ENCODE measurements at regions not wholly inside any gene's neighbourhood (a gene's known extent, or its start where the extent isn't known, plus 50 kb on each side); places are given as distances from the start of the nearest gene placed in this dataset.

DNA sequence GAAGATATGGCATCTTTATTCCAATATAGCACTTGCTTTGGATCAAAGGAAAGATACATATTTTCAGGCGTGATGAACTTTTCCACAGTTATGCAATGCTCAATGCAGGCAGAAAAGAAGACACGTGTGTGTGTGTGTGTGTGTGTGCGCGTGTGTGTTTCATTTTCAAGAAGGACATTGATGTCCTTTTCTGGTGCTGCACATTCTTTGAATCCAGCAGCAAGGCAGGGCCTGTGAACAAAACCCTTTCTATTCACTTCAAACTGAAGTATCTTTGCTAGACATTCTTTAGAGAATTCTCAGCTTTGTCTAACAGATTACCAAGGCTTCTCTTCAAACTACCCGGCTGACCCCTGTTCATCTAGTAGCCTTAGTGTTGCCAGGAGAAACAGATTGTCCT lies 124.6 kb downstream of the CD47 start:
- TF ChIP-seq, protein P1, sequence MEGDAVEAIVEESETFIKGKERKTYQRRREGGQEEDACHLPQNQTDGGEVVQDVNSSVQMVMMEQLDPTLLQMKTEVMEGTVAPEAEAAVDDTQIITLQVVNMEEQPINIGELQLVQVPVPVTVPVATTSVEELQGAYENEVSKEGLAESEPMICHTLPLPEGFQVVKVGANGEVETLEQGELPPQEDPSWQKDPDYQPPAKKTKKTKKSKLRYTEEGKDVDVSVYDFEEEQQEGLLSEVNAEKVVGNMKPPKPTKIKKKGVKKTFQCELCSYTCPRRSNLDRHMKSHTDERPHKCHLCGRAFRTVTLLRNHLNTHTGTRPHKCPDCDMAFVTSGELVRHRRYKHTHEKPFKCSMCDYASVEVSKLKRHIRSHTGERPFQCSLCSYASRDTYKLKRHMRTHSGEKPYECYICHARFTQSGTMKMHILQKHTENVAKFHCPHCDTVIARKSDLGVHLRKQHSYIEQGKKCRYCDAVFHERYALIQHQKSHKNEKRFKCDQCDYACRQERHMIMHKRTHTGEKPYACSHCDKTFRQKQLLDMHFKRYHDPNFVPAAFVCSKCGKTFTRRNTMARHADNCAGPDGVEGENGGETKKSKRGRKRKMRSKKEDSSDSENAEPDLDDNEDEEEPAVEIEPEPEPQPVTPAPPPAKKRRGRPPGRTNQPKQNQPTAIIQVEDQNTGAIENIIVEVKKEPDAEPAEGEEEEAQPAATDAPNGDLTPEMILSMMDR (IDR thresholded peaks at IDR 0.05), result no peak

DNA sequence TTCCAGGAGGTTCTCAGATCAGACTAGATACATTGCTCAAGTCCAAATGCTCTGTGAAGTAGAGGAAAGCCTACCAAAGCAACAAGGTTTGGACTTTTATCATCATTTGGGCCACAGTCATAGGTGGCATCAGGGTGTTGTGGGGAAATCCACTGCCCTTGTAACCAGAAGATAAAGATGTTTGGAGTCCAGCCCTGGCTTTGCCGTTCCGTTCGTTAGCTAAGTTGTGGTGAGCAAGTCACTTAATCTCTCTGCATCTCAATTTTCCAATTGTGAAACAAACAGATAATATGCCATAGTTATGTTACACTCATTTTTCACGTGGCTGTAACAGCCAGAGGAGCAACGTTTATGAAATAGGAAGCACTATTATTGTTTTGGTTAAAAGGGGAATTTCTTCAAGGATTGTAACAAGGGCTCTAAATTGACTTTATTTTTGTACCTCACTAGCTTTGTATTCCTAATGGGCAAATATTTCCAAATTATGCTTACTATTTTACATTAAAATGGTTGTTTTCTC lies 125.6 kb downstream of the CD47 start:
- TF ChIP-seq, protein P1 (IDR thresholded peaks at IDR 0.05), result no peak

DNA sequence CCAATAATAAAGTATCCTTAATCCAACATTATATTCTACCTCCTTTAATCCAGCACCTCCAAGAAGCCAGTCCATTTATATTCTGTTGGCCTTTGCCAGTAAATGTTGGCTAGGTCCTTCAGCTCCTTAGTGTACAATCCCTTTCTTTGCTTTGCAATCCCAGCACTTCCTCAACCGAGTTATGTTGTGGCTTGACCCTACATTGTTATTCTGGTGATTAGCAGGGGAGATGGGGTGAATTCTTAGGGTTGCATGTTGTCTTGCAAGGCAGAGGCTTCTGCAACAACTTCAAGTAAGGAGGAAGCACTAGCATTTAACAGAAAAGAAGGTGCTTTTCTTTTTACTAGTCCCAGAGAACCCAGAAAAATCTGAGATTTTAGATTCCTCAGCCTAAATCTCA lies 127.2 kb downstream of the CD47 start:
- TF ChIP-seq, protein P1 (IDR thresholded peaks at IDR 0.05), result no peak

DNA sequence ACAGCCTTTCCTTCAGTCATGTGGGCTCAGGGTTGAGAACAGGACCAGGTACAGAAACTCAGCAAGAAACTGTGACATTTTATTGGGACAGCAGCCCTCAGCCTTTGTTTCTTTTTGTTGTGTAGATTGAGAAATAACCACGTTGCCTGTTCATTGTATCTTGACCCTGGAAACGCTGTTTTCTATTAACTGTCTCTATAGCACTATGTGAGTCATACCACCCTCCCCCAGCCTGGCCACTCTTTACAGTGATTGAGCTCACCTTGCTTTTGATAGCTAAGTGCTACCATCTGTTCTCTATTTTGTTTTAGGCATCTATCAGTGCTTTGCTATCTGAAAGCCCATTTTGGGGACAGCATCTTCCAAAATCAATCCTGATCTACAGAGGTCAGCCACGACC lies 127.9 kb downstream of the CD47 start:
- TF ChIP-seq, protein P1 (IDR thresholded peaks at IDR 0.05), result no peak

DNA sequence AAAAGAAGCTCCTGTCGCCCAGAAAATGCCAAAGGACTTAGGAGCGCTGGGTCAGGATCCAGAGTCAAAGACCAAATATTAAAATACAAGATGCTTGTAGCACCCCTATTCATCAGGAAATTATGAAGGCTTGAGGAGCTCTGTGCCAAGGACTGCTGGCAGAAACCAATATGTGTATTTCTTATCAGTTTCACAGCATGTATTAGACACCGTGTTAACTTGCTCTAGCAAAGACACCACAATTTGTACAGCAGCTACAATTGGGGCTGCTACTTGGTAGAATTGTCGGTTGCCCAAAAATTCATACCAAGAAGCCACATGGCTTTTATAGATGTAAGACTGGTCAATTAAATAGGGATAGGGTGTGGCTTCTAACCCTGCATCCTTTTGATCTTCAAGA lies 128.8 kb downstream of the CD47 start:
- TF ChIP-seq, protein P1 (IDR thresholded peaks at IDR 0.05), result no peak

DNA sequence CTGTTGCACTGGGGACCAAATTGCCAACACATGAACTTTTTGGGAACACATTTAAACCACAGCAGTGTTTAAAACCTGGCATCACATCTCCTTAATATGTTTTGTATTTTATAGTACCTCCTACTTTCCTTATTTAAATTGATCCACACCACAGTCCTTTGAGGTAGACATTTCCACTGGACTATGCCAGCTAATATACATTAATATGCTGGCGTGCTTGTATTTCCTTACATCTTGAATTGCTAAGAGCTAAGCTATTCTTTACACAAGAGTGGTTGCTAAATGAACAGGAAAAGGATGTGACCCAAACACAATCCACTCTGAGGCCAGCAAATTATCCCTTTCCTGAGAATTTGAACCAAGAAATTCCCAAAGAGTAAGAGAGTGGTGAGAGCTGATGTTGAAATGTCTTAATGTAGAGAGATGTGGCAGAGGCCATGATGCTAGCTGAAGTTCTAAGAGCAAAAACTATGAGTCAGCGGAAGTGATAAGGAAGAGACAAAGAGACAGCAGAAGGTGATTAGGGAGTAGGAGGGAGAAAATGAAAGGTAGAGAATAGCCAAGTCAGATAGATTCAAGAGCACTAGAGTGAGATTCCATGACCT lies 131.2 kb downstream of the CD47 start:
- TF ChIP-seq, protein P1 (IDR thresholded peaks at IDR 0.05), result no peak

DNA sequence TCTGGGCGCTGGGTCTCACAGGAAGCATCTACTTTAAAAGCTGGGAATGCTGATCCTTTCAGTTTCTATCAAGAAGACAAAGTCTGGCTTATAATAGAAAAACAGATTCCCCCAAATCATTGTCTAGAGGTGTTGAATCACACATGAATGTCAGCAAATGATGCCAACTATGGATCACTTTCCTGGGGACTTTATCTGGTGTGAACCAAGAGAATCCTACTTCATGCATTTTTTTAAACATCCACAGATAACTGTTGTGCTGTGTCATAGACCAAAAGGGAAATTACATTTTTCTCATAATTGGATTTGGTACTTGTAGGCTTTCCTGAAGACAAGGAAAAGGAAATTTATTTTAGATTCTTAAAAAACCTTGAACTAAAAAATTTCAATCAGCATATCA lies 132.7 kb downstream of the CD47 start:
- TF ChIP-seq, protein P1 (IDR thresholded peaks at IDR 0.05), result no peak

Data from LNCAP (cell line).